ACHN (cell line): ENCODE measurements at regions not wholly inside any gene's neighbourhood (a gene's known extent, or its start where the extent isn't known, plus 50 kb on each side); places are given as distances from the start of the nearest gene placed in this dataset.

ENCODE experiments used
- DNase-seq: peaks from one replicate; pipeline ENCODE4 v3.0.0-alpha.2; 2015
- in situ Hi-C: cut with HindIII; loops from 2 replicates; pipeline ENCODE4 v1.10.0; 2017; ENCODE audit warnings: low sequenced_read_pairs, low pct_ligation_motif_present, low pct_unique_long_range_greater_than_20kb

- in situ Hi-C loops: no loop called here
- DNase-seq: no peak
Observed at GRCh38 chr7:54080971-54081370, 461.2 kb upstream of the VSTM2A start.

GRCh38 chr7:54084340-54084739 lies 457.8 kb upstream of the VSTM2A start:
- no peak for DNase-seq
- in situ Hi-C loops: no loop called here

- in situ Hi-C loops: no loop called here
- no peak for DNase-seq
Observed at GRCh38 chr7:54090652-54091213, 451.4 kb upstream of the VSTM2A start.

GRCh38 chr7:54091322-54091721 lies 450.9 kb upstream of the VSTM2A start:
- in situ Hi-C loops: no loop called here
- DNase-seq: no peak

- DNase-seq: no peak
- in situ Hi-C loops: no loop called here
Observed at GRCh38 chr7:54097886-54098285, 444.3 kb upstream of the VSTM2A start.

GRCh38 chr7:54109501-54109900 lies 432.7 kb upstream of the VSTM2A start:
- DNase-seq: no peak
- in situ Hi-C loops: no loop called here

- no peak for DNase-seq
- in situ Hi-C loops: no loop called here
Observed at GRCh38 chr7:54111814-54112511, 430.2 kb upstream of the VSTM2A start.

- DNase-seq: no peak
Observed at GRCh38 chr7:54112567-54112966, 429.6 kb upstream of the VSTM2A start.

GRCh38 chr7:54115028-54115763 lies 427.0 kb upstream of the VSTM2A start:
- in situ Hi-C loops: no loop called here
- no peak for DNase-seq

More at GRCh38 chr7:54112567-54112966, 429.6 kb upstream of the VSTM2A start:
- in situ Hi-C loops: no loop called here

GRCh38 chr7:54116956-54117355 lies 425.2 kb upstream of the VSTM2A start:
- in situ Hi-C loops: no loop called here
- no peak for DNase-seq

- in situ Hi-C loops: no loop called here
- DNase-seq: no peak
Observed at GRCh38 chr7:54129035-54129434, 413.1 kb upstream of the VSTM2A start.

GRCh38 chr7:54141576-54141975 lies 400.6 kb upstream of the VSTM2A start:
- no peak for DNase-seq
- in situ Hi-C loops: no loop called here

GRCh38 chr7:54145716-54146115 lies 396.5 kb upstream of the VSTM2A start:
- no peak for DNase-seq
- in situ Hi-C loops: no loop called here

- no peak for DNase-seq
- in situ Hi-C loops: no loop called here
Observed at GRCh38 chr7:54153462-54153861, 388.7 kb upstream of the VSTM2A start.

- DNase-seq: no peak
- in situ Hi-C loops: no loop called here
Observed at GRCh38 chr7:54159088-54159487, 383.1 kb upstream of the VSTM2A start.

- in situ Hi-C loops: no loop called here
- no peak for DNase-seq
Observed at GRCh38 chr7:54161621-54162020, 380.6 kb upstream of the VSTM2A start.

- in situ Hi-C loops: no loop called here
- no peak for DNase-seq
Observed at GRCh38 chr7:54166419-54166818, 375.8 kb upstream of the VSTM2A start.

- in situ Hi-C loops: no loop called here
- no peak for DNase-seq
Observed at GRCh38 chr7:54179321-54180029, 362.7 kb upstream of the VSTM2A start.

GRCh38 chr7:54180796-54181195 lies 361.4 kb upstream of the VSTM2A start:
- in situ Hi-C loops: no loop called here
- DNase-seq: no peak
